ENCODE measurements at regions not wholly inside any gene's neighbourhood (a gene's known extent, or its start where the extent isn't known, plus 50 kb on each side); places are given as distances from the start of the nearest gene placed in this dataset.

DNA sequence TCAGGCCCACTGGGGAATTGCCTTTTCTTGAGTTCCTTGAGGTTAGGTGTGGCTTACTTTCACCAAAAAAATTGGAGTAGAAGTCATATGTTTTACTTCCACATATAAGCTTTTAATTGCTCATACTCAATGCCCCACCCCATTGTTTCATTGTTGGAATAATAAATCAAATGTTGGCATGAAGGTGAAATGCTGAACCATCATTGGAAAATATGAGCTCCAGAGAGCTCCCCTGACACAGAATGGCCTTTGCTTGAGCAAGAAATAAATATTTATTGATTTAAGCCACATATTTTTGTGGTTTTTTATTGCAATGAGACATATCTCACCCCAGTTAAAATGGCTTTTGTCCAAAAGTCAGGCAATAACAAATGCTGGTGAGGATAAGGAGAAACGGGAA, 167.3 kb upstream of the SRD5A2 start:
- no peak overlapping the region for H3K4me3 ChIP-seq (ENCODE audit: low read depth, low read length)
- TF ChIP-seq, protein P1, sequence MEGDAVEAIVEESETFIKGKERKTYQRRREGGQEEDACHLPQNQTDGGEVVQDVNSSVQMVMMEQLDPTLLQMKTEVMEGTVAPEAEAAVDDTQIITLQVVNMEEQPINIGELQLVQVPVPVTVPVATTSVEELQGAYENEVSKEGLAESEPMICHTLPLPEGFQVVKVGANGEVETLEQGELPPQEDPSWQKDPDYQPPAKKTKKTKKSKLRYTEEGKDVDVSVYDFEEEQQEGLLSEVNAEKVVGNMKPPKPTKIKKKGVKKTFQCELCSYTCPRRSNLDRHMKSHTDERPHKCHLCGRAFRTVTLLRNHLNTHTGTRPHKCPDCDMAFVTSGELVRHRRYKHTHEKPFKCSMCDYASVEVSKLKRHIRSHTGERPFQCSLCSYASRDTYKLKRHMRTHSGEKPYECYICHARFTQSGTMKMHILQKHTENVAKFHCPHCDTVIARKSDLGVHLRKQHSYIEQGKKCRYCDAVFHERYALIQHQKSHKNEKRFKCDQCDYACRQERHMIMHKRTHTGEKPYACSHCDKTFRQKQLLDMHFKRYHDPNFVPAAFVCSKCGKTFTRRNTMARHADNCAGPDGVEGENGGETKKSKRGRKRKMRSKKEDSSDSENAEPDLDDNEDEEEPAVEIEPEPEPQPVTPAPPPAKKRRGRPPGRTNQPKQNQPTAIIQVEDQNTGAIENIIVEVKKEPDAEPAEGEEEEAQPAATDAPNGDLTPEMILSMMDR (IDR thresholded peaks at IDR 0.05; ENCODE audit: low read depth, low read length) = no peak
- no peak overlapping the region for H3K27ac ChIP-seq (ENCODE audit: low read depth, low read length)
- ChIA-PET CTCF (interaction anchor here (0.7 kb wide), 1 partner anchor 60 kb away, joined by 3 read pairs; no protein-coding TSS in a partner anchor), POLR2A (no interaction called here)
- no peaks in the 10 kb centered on the region for H3K27me3 ChIP-seq (ENCODE audit: control insufficient read depth, insufficient read depth, low read length)
- no peak for DNase-seq (ENCODE audit: low read depth, low spot score)
- H3K9me3 ChIP-seq (ENCODE audit: control insufficient read depth, insufficient read depth, low read length) = peaks cover 7% of the 10 kb centered on the region

DNA sequence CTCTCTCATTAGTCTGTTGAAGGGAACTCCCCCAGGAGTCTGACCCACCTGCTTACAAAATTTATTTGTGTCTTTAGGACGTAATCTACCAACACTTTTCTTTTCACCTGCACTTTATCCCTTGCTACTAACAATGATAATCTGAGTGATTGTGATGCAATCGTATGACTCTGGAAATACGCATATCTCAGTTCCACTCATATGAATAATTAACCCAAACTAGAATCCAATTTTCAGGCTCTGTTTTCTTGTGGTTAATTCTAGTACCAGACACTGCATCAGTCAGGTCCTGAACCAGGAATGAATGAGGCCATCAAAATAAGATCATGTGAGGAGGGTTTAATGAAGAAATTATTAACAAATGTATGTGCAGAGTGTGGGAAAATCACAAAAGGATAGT, 158.4 kb upstream of the SRD5A2 start:
- Histone ChIP-seq H3K9me3 (ENCODE audit: control insufficient read depth, insufficient read depth, low read length) (no peaks in the 10 kb centered on the region), H3K27me3 (ENCODE audit: control insufficient read depth, insufficient read depth, low read length) (no peaks in the 10 kb centered on the region), H3K4me3 (ENCODE audit: low read depth, low read length) (no peak overlapping the region), H3K27ac (ENCODE audit: low read depth, low read length) (no peak overlapping the region)
- TF ChIP-seq, protein P1 (IDR thresholded peaks at IDR 0.05; ENCODE audit: low read depth, low read length) = no peak
- ChIA-PET POLR2A (no interaction called here), CTCF (no interaction called here)
- no peak for DNase-seq (ENCODE audit: low read depth, low spot score)

DNA sequence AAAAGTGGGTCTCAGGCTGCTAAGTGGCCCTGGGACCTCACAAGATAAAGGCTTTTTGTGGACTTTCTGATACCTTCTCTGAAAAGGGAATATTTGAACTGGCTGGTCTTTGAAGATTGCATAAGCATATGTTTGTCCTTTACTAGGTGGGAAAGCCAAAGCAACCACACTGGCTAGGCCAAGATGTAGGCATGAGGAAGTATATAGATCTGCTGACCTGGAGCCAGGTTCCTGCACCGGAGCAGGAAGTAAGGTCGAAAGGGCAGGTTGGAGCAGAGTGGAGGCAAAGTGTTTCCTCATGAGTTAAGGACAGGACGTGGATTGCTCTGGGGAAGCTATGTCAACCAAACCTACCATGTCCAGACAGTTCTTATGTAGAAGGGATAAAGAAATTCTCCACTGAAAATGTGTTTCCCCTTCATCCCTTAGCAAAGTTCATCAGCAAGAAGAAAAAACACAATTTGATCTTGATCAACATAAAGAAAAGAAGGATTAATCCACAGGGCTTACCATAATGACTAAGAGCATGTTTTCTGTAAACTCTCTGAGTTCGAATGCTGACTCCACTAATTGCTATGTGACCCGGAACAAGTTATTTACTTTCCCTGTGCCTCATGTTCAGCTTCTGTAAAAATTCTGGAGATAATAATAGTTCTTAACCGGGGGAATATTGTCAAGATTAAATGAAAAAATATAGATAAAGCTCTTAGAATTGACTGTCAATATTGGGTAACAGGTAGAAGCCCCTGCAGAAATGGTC, 156.1 kb upstream of the SRD5A2 start:
- no peak overlapping the region for H3K27ac ChIP-seq (ENCODE audit: low read depth, low read length)
- TF ChIP-seq, protein P1 (IDR thresholded peaks at IDR 0.05; ENCODE audit: low read depth, low read length) = no peak
- ChIA-PET CTCF (no interaction called here), POLR2A (no interaction called here)
- no peak for DNase-seq (ENCODE audit: low read depth, low spot score)
- H3K27me3 ChIP-seq (ENCODE audit: control insufficient read depth, insufficient read depth, low read length) = no peaks in the 10 kb centered on the region
- no peak overlapping the region for H3K4me3 ChIP-seq (ENCODE audit: low read depth, low read length)
- no peaks in the 10 kb centered on the region for H3K9me3 ChIP-seq (ENCODE audit: control insufficient read depth, insufficient read depth, low read length)

DNA sequence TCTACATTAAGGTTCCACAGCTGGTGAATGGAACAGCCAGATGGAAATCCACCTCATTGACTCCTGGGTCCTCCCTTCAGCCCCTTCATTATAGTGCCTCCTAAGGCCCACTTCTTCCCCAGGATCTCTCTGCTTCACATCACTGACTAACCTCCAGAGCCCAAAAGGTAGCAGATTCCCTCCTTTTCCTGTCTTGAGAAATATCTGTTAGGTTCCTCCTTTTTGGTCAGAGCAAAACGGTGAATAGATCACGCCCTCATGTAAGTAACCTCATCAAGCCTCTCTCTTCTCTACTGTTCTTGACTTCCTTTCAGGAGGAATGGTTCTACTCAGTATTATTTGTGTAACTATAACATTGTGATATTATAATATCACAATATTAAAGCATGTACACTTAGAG, 155.0 kb upstream of the SRD5A2 start:
- H3K4me3 ChIP-seq (ENCODE audit: low read depth, low read length) = no peak overlapping the region
- ChIA-PET CTCF (no interaction called here), POLR2A (no interaction called here)
- no peak for DNase-seq (ENCODE audit: low read depth, low spot score)
- no peaks in the 10 kb centered on the region for H3K9me3 ChIP-seq (ENCODE audit: control insufficient read depth, insufficient read depth, low read length)
- no peak overlapping the region for H3K27ac ChIP-seq (ENCODE audit: low read depth, low read length)
- no peaks in the 10 kb centered on the region for H3K27me3 ChIP-seq (ENCODE audit: control insufficient read depth, insufficient read depth, low read length)
- TF ChIP-seq, protein P1 (IDR thresholded peaks at IDR 0.05; ENCODE audit: low read depth, low read length) = no peak

DNA sequence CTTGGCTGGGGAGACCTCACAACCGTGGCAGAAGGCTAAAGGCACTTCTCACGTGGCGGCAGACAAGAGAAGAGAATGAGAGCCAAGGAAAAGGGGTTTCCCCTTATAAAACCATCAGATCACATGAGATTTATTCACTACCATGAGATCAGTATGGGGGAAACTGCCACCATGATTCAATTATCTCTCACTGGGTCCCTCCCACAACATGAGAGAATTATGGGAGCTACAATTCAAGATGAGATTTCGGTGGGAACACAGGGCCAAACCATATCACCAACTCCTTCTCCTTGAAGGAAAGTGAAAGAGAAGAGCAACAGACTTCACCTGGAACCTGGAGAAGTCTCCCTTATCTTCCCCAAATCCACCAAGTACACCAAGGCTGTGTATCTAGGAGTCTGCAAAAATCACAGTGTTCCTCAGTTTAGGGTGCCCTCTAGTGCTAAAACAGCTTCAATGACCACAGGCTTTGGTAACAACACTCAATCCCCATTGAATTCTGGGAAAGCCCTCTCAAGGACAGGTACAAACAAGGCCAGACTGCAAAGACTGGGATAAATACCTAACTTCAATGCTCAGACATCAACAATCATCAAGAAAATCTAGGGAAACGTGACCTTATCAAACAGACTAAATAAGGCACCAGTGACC, 148.8 kb upstream of the SRD5A2 start:
- no peaks in the 10 kb centered on the region for H3K27me3 ChIP-seq (ENCODE audit: control insufficient read depth, insufficient read depth, low read length)
- H3K4me3 ChIP-seq (ENCODE audit: low read depth, low read length) = no peak overlapping the region
- no peak overlapping the region for H3K27ac ChIP-seq (ENCODE audit: low read depth, low read length)
- ChIA-PET POLR2A (no interaction called here), CTCF (interaction anchor here (0.6 to 1.8 kb wide), 2 partner anchors 545 to 1017 kb away, joined by 3 to 12 read pairs; no protein-coding TSS in a partner anchor)
- DNase-seq (ENCODE audit: low read depth, low spot score) = peak; percentile 4
- TF ChIP-seq, protein P1 (IDR thresholded peaks at IDR 0.05; ENCODE audit: low read depth, low read length) = peak; percentile 69
- H3K9me3 ChIP-seq (ENCODE audit: control insufficient read depth, insufficient read depth, low read length) = no peaks in the 10 kb centered on the region
